Activated T-cell treated with anti-CD3 and anti-CD28 coated beads for 48 hours (primary cell): ENCODE measurements at regions not wholly inside any gene's neighbourhood (a gene's known extent, or its start where the extent isn't known, plus 50 kb on each side); places are given as distances from the start of the nearest gene placed in this dataset.

Experiments used
- DNase-seq: peaks from one replicate; pipeline ENCODE4 v3.0.0-alpha.2; 2020; ENCODE audit warnings: low read depth

- no peak for DNase-seq
Measured at GRCh38 chr9:115367780-115368525, 250.0 kb upstream of the TNC start.

- no peak for DNase-seq
Measured at GRCh38 chr9:115369322-115369957, 251.5 kb upstream of the TNC start.

DNA sequence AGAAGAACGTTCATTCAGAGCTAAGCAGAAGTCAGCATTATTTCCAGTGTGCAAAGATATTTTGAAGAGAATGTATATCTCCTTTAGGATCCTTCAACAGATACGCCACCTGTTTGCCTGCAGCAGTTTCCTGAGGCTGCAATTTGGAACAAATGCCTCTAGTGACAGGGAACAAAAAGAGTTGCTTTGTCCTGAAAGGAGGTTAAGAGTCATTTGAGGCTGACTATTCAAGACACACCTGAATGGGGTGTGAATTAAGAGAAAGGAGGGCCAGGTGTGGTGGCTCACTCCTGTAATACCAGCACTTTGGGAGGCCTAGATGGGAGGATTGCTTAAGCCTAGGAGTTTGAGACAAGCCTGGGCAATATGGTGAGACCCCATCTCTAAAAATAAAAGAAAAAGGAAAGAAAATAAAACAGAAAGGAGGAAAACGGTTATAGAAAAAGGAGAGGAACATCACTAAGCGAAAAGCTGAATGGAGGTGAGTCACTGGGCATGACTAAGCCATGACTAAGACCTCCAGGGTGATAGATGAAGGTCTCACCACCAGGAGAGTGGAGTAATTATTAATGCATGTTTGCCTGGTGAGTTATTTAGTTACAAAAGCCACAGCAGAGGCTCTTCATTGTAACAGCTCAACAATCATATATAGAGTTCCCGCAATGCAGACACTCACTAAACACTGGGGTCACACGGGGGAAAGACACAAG, 255.2 kb upstream of the TNC start:
- peak; percentile 22 for DNase-seq

DNA sequence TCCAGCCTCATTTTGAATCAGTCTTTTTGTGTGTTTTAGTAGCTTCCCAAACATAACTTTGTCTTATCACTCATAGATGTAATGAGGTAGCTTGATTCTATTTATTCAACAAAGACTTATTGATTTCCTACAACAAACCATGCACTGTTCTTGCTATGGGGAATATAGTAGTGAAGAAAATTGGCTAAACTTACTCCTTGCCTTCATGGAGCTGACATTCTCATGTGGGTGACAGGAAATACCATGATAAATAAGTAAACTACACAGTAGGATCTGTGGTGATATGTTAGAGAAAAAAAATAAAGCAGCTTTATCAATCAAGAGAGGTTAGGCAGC, 255.7 kb upstream of the TNC start:
- no peak for DNase-seq

- no peak for DNase-seq
Measured at GRCh38 chr9:115374724-115375268, 256.8 kb upstream of the TNC start.

GRCh38 chr9:115378241-115378640, 260.3 kb upstream of the TNC start:
- DNase-seq: no peak

GRCh38 chr9:115378758-115379157, 260.8 kb upstream of the TNC start:
- no peak for DNase-seq

GRCh38 chr9:115379719-115380118, 261.8 kb upstream of the TNC start:
- DNase-seq: no peak

- no peak for DNase-seq
Measured at GRCh38 chr9:115382865-115383264, 264.9 kb upstream of the TNC start.

GRCh38 chr9:115385383-115386122, 267.6 kb upstream of the TNC start:
- DNase-seq: no peak

DNA sequence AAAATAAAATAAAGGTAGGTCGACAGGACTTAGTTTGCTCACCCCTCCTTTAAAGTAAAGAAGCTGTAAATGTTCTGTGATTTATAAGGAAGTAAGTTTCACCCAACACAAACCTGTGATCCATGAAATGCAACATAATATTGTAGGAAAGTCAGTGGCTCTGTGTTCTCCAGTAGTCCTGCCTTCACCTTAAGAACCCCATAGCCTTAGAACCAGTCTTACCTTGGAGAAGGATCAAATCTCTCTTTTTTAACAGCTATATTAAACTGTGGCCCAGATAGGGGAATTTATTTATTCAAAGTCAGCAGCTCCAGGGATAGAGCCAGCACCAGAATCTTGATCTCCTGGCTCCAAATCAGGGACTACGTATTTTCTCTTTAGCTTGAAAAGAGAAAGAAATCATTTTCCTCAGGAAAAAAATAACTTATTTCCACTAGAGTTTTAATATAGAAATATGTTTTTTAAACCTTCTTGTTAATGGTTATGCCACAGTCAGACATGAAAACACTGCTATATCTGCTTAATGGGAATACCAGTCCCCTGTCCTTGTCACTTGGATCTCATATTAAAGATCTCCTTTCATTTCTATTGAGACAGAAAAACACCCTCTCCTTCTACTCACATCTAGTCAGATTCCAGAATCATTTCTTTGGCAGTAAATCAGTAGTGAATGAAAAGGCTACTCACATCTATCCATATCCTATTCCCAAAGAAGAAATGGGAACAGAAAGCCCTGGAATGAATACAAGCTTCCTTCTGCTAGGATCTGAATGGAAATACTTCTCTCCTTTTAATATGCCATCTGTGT, 269.2 kb upstream of the TNC start:
- DNase-seq: no peak

GRCh38 chr9:115391168-115391825, 273.3 kb upstream of the TNC start:
- DNase-seq: no peak

- DNase-seq: no peak
Measured at GRCh38 chr9:115393976-115394775, 276.2 kb upstream of the TNC start.

DNA sequence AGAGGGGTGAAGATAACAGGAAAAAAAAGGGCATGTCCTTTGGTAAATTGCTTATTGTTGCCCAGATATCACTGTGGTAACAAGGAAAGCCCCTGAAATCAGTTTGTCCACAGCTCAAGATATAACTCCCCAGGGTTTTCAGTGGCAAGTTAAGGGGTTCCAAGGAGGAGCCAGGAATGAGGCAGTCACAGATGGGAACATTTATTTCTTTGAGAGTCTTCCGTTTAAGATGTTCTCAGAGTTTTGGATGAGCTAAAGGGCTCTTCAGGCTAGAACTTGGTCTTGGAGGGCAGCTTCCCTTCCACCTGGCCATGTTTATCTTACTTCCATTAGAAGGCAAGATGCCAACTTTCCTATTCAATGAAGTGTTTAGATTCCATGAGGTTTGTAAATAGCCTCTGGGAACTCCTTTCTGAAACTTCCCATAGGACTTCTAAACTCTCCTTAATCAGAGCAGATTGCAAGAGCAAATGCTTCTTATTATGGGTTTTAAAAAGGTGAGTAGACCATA, 277.6 kb upstream of the TNC start:
- DNase-seq: no peak

DNA sequence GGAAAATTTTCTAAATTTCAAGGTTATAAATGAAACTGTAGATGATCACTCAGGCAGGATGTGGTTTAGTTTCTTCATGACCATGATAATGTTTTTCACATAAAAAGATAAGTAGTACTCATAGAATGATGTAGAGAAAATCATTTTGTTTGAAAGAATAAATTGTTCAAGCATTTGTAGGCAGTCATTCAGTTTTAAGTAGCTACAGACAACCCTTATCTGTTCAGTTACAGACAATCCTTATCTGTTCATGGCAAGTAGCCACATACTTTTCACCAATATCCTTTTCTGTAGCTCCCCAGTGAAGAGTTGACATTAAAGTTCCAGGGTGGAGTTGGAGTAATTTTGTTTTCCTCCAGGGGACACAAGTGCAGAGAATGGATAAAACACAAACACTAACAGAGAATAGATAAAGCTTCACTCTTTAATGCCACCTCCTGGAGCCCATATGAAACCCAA, 278.1 kb upstream of the TNC start:
- no peak for DNase-seq

DNA sequence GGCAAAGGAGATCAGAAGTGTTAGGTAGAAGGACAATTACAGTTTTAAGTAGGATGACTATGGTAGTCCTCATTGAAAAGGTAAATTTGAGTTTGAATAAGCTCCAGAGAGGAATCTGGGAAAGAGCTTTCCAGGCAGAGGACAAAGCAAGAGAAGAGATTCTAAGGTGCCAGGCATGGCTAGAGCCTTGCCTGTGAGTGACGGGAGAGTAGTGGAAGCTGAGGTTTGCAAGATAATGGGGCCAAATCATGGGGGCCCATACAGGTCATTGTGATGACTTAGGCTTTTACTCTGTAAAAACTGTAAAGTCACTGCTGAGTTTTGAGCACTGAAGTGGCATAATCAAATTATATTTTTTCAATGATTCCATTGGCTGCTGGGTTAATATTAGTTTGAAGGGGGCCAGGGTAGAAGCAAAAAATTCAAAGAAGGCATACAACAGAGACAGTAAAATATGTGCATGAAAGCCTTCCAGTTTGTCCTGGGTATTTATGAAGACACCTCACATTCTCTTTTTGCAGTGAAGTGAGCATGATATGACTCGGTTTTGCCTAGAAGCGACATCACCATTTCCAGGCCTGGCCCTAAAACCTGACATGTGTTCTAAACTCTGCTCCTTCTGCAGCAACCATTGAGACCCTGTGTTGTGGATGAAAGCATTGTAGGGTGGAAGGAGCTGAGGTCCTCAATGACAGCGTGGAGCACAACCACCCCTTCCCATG, 279.8 kb upstream of the TNC start:
- no peak for DNase-seq

DNA sequence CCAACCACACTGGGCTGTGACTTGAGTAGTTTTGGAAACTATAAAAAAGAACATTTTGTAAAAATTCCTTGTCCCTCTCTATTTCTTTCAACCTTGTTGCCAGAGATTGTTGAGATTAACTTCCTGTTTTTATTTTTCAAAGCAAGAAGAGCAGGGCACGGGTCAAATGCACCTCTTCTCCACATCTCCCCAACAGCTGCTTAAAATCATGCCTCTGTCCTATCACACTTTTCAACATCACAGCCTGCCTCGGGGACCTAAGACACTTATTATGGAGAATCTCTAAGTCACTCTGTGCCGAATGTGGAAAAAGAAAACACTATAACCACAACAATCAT, 280.3 kb upstream of the TNC start:
- no peak for DNase-seq

DNA sequence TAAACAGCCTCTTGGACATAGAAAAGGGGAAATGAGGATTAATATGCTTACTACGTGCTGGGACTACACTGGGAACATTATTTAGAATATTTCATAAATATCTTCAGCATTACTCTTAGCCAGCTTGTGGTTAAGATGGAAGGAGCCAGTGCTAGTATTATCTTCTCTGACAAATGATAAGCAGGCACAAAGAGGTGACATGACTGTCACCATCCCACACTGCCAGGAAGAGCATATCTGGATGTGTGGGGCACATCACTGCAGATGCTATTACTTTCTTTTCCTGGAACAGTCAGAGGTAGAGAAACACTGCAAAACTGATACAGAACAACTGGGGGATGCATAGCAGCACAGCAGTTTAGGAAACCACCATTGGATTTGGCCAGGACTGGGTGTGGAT, 281.0 kb upstream of the TNC start:
- DNase-seq: no peak

GRCh38 chr9:115400796-115401195, 282.8 kb upstream of the TNC start:
- DNase-seq: no peak
